GM21423 (cell line): ENCODE measurements at regions not wholly inside any gene's neighbourhood (a gene's known extent, or its start where the extent isn't known, plus 50 kb on each side); places are given as distances from the start of the nearest gene placed in this dataset.
"Not testable (repeated sequence)": the region's sequence is repeated elsewhere in the genome, so short reads cannot be mapped to it uniquely, and the experiment has no call there.

Experiments
- ATAC-seq: cut with Tn5 transposase; IDR thresholded peaks from one replicate; pipeline ENCODE4 v1.9.1; 2021; ENCODE audit warnings: mild to moderate bottlenecking, moderate library complexity; ENCODE audit not compliant: unreplicated experiment

GRCh38 chr12:60184096-60184495 lies 588.3 kb downstream of the SLC16A7 start:
- no peak for ATAC-seq

GRCh38 chr12:60185060-60185459 lies 589.2 kb downstream of the SLC16A7 start:
- no peak for ATAC-seq

- ATAC-seq, result no peak
Observed at GRCh38 chr12:60191271-60191670, 595.4 kb downstream of the SLC16A7 start.

- ATAC-seq, result no peak
Observed at GRCh38 chr12:60191676-60192359, 596.0 kb downstream of the SLC16A7 start.

- ATAC-seq, result no peak
Observed at GRCh38 chr12:60194678-60195077, 598.8 kb downstream of the SLC16A7 start.

- no peak for ATAC-seq
Observed at GRCh38 chr12:60195483-60195882, 599.7 kb downstream of the SLC16A7 start.

- ATAC-seq, result no peak
Observed at GRCh38 chr12:60196366-60196765, 600.5 kb downstream of the SLC16A7 start.

- no peak for ATAC-seq
Observed at GRCh38 chr12:60197589-60197988, 601.8 kb downstream of the SLC16A7 start.

- no peak for ATAC-seq
Observed at GRCh38 chr12:60201891-60202290, 606.1 kb downstream of the SLC16A7 start.

GRCh38 chr12:60205500-60205899 lies 609.7 kb downstream of the SLC16A7 start:
- ATAC-seq, result no peak

- no peak for ATAC-seq
Observed at GRCh38 chr12:60209521-60209920, 613.7 kb downstream of the SLC16A7 start.

- ATAC-seq, result no peak
Observed at GRCh38 chr12:60209933-60210332, 614.1 kb downstream of the SLC16A7 start.

- ATAC-seq, result no peak
Observed at GRCh38 chr12:60210756-60211155, 614.9 kb downstream of the SLC16A7 start.

GRCh38 chr12:60211244-60211643 lies 615.4 kb downstream of the SLC16A7 start:
- ATAC-seq, result no peak

GRCh38 chr12:60212159-60213000 lies 616.6 kb downstream of the SLC16A7 start:
- ATAC-seq, result no peak

- ATAC-seq, result not testable (repeated sequence)
Observed at GRCh38 chr12:60213272-60213671, 617.4 kb downstream of the SLC16A7 start.

GRCh38 chr12:60216226-60216625 lies 620.4 kb downstream of the SLC16A7 start:
- ATAC-seq, result no peak

- ATAC-seq, result no peak
Observed at GRCh38 chr12:60223242-60223641, 627.4 kb downstream of the SLC16A7 start.

- no peak for ATAC-seq
Observed at GRCh38 chr12:60225216-60226000, 629.6 kb downstream of the SLC16A7 start.

- ATAC-seq, result no peak
Observed at GRCh38 chr12:60227916-60228315, 632.1 kb downstream of the SLC16A7 start.

GRCh38 chr12:60230056-60230455 lies 634.2 kb downstream of the SLC16A7 start:
- no peak for ATAC-seq
